Naive thymus-derived CD4-positive, alpha-beta T cell (primary cell): ENCODE measurements at regions not wholly inside any gene's neighbourhood (a gene's known extent, or its start where the extent isn't known, plus 50 kb on each side); places are given as distances from the start of the nearest gene placed in this dataset.

Source experiments
- ATAC-seq: fragments of 150-1000 bp; cut with Tn5 transposase; 2 replicates; pipeline ENCODE4 v1.10.0; 2021; ENCODE audit warnings: mild to moderate bottlenecking, moderate library complexity
- CTCF ChIA-PET: fragments of 350-600 bp; sonication (Branson Sonifier 250); formaldehyde crosslinking; loops from one replicate; lab custom pipeline; 2021; ENCODE audit warnings: antibody characterized with exemption; lab: Charles Lee
- POLR2A ChIA-PET: fragments of 350-600 bp; sonication (Branson Sonifier 250); formaldehyde crosslinking; loops from one replicate; lab custom pipeline; 2021; ENCODE audit warnings: antibody characterized with exemption, inconsistent platforms; lab: Charles Lee
- DNase-seq, 9 donors: peaks; one replicate each; pipeline versions ENCODE4 v3.0.0 to v3.0.0-alpha.2; 2020 to 2022; ENCODE audit warnings: mixed read lengths in 1 of 9
- H3K27ac ChIP-seq: one replicate; pipeline ENCODE4 v1.7.0; 2013; ENCODE audit warnings: mild to moderate bottlenecking, low read depth, low read length, moderate library complexity
- H3K27me3 ChIP-seq, 2 donors: one replicate each; pipeline ENCODE4 v1.7.0; 2013; ENCODE audit warnings: low read length in 2 of 2, mild to moderate bottlenecking in 2 of 2, moderate library complexity in 2 of 2; ENCODE audit not compliant: control insufficient read depth in 2 of 2, insufficient read depth in 2 of 2
- H3K36me3 ChIP-seq, 3 experiments: 1 replicate in 2 of 3; 2 replicates in 1 of 3; pipeline ENCODE4 v1.7.0; 2013; ENCODE audit warnings: low read length in 3 of 3, mild to moderate bottlenecking in 3 of 3, moderate library complexity in 1 of 3; ENCODE audit not compliant: insufficient read depth in 3 of 3, control insufficient read depth in 2 of 3
- H3K4me1 ChIP-seq, 2 donors: one replicate each; pipeline ENCODE4 v1.7.0; 2013; ENCODE audit warnings: low read length in 2 of 2, mild to moderate bottlenecking in 2 of 2, moderate library complexity in 1 of 2; ENCODE audit not compliant: control insufficient read depth in 2 of 2, insufficient read depth in 2 of 2
- H3K4me3 ChIP-seq: 2 replicates; pipeline ENCODE4 v1.7.0; 2013; ENCODE audit warnings: mild to moderate bottlenecking, low read length
- H3K9me3 ChIP-seq, 3 experiments: 1 replicate in 2 of 3; 2 replicates in 1 of 3; pipeline ENCODE4 v1.7.0; 2013; ENCODE audit warnings: low read length in 3 of 3; ENCODE audit not compliant: control insufficient read depth in 2 of 3
- H3K27ac Mint-ChIP-seq, 9 donors: one replicate each; pipeline ENCODE4 v1.8.0; 2020 to 2022; ENCODE audit warnings: mixed read lengths in 9 of 9, mild to moderate bottlenecking in 8 of 9, moderate library complexity in 5 of 9, inconsistent platforms in 2 of 9
- H3K27me3 Mint-ChIP-seq, 5 donors: one replicate each; pipeline ENCODE4 v1.8.0; 2021 to 2022; ENCODE audit warnings: mixed read lengths in 5 of 5, mild to moderate bottlenecking in 1 of 5
- H3K36me3 Mint-ChIP-seq, 5 donors: one replicate each; pipeline ENCODE4 v1.8.0; 2020 to 2022; ENCODE audit warnings: mixed read lengths in 5 of 5, mild to moderate bottlenecking in 3 of 5, inconsistent platforms in 1 of 5
- H3K4me1 Mint-ChIP-seq, 7 donors: one replicate each; pipeline ENCODE4 v1.8.0; 2020 to 2022; ENCODE audit warnings: mixed read lengths in 7 of 7, mild to moderate bottlenecking in 3 of 7, inconsistent platforms in 1 of 7
- H3K4me3 Mint-ChIP-seq, 10 donors: one replicate each; pipeline ENCODE4 v1.8.0; 2020 to 2022; ENCODE audit warnings: mild to moderate bottlenecking in 10 of 10, mixed read lengths in 10 of 10, moderate library complexity in 6 of 10, inconsistent platforms in 2 of 10
- H3K9me3 Mint-ChIP-seq, 11 donors: one replicate each; pipeline ENCODE4 v1.8.0; 2020 to 2022; ENCODE audit warnings: mixed read lengths in 11 of 11, mild to moderate bottlenecking in 4 of 11, inconsistent platforms in 1 of 11, moderate library complexity in 1 of 11
- intact Hi-C, 2 donors: fragments of 100-400 bp; cut with micrococcal nuclease; formaldehyde crosslinking; loops; one replicate each; pipeline ENCODE4 v1.15.1; 2023

DNA sequence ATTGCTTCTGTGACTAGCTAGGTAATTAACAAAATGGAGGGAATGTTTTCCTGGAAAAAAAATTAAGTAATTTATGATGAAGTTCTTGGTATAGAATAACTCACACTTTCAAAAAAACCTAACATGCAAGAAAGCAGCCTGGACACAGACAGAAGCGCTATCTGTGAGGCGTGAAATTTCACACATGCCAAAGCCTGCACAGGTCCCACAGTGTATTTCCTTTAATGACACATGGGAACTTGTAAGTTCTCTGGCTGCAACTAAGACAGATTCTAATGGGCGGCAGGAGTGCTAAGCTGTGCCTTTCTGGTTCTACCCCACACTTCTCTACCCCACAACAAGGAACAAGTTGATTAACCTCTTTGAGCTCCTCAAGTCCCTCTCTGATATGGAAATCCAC is 84.9 kb upstream of the NEO1 start:
- Mint-ChIP-seq H3K27ac (no peak overlapping the region), H3K4me1 (peaks cover 0 to 23% (median 0%) of the 10 kb centered on the region in 7 donors), H3K36me3 (peaks cover 0 to 3% (median 0%) of the 10 kb centered on the region in 5 donors), H3K9me3 (peaks cover 0 to 16% (median 4%) of the 10 kb centered on the region in 11 donors), H3K4me3 (no peak overlapping the region), H3K27me3 (peaks cover 31 to 40% (median 34%) of the 10 kb centered on the region in 5 donors)
- Histone ChIP-seq H3K9me3 (no peaks in the 10 kb centered on the region), H3K4me1 (peaks cover 0 to 5% of the 10 kb centered on the region in 2 donors), H3K27me3 (peaks cover 0 to 3% of the 10 kb centered on the region in 2 donors), H3K27ac (no peak overlapping the region), H3K4me3 (no peak overlapping the region), H3K36me3 (no peaks in the 10 kb centered on the region)
- intact Hi-C loops: no loop called here
- POLR2A ChIA-PET: no interaction called here
- ATAC-seq: peak; percentile 71
- CTCF ChIA-PET: no interaction called here
- no peak for DNase-seq

DNA sequence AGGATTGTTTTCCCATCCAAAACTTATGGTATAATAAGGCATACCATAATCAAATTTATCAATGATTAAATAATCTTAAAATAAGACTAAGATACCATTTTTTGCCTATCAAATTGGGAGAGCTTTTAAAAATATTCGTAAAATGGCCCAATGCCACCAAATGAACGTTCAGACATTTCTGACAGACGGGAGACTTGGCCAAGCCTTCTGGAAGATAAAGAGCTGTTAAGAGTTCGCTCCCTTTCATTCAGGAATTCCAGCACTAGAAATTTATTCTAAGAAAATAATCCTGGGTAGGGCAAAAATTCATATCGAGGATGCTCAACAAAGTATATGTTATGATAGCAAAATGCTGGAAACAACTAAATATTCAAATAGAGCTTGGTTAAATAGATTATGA is 85.6 kb upstream of the NEO1 start:
- Mint-ChIP-seq H3K9me3 (peaks cover 0 to 19% (median 9%) of the 10 kb centered on the region in 11 donors), H3K4me3 (no peak overlapping the region), H3K27me3 (peaks cover 27 to 40% (median 34%) of the 10 kb centered on the region in 5 donors), H3K27ac (no peak overlapping the region), H3K36me3 (peaks cover 0 to 3% (median 0%) of the 10 kb centered on the region in 5 donors), H3K4me1 (peaks cover 0 to 30% (median 0%) of the 10 kb centered on the region in 7 donors)
- H3K27me3 ChIP-seq: peaks cover 0 to 3% of the 10 kb centered on the region in 2 donors
- H3K36me3 ChIP-seq: no peaks in the 10 kb centered on the region
- CTCF ChIA-PET: interaction anchor here (1.1 kb wide), 1 partner anchor 363 kb away, joined by 3 read pairs; no protein-coding TSS in a partner anchor
- no peaks in the 10 kb centered on the region for H3K9me3 ChIP-seq
- ATAC-seq (no peak), DNase-seq (no peak)
- intact Hi-C loops: no loop called here
- H3K27ac ChIP-seq: no peak overlapping the region
- POLR2A ChIA-PET: interaction anchor here (0.6 kb wide), 1 partner anchor 212 kb away, joined by 4 read pairs; no protein-coding TSS in a partner anchor
- peaks cover 0 to 9% of the 10 kb centered on the region in 2 donors for H3K4me1 ChIP-seq
- no peak overlapping the region for H3K4me3 ChIP-seq

DNA sequence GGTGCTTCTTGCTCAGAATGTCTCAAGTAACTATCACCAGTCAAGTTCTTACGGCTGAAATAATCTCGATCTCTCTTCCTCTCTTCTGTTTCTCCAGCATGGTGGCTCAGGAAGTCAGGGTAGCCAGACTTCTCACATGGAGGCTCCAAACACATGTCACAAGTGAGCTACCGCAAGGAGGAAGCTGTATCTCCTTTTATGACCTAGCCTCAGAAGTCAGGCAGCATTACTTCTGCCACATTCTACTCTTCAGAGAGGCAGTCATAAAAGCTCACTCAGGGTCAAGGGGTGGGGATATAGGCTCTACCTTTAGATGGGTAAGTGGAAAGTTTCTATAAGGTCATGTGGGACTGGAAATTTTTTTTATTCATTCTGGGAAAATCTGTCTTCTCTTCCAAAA is 86.6 kb upstream of the NEO1 start:
- DNase-seq: no peak
- no peak overlapping the region for H3K27ac Mint-ChIP-seq
- H3K4me3 ChIP-seq: no peak overlapping the region
- intact Hi-C loops: no loop called here
- ChIA-PET CTCF (interaction anchor here (1.1 kb wide), 1 partner anchor 362 kb away, joined by 3 read pairs; no protein-coding TSS in a partner anchor), POLR2A (no interaction called here)
- H3K9me3 ChIP-seq: no peaks in the 10 kb centered on the region
- H3K27ac ChIP-seq: no peak overlapping the region
- peaks cover 0 to 19% (median 9%) of the 10 kb centered on the region in 11 donors for H3K9me3 Mint-ChIP-seq
- peaks cover 0 to 3% of the 10 kb centered on the region in 2 donors for H3K27me3 ChIP-seq
- H3K4me1 ChIP-seq: peaks cover 0 to 9% of the 10 kb centered on the region in 2 donors
- peaks cover 17 to 30% (median 26%) of the 10 kb centered on the region in 5 donors for H3K27me3 Mint-ChIP-seq
- H3K4me1 Mint-ChIP-seq: peaks cover 0 to 26% (median 0%) of the 10 kb centered on the region in 7 donors
- no peak for ATAC-seq
- peaks cover 0 to 3% (median 0%) of the 10 kb centered on the region in 5 donors for H3K36me3 Mint-ChIP-seq
- no peaks in the 10 kb centered on the region for H3K36me3 ChIP-seq
- no peak overlapping the region for H3K4me3 Mint-ChIP-seq

DNA sequence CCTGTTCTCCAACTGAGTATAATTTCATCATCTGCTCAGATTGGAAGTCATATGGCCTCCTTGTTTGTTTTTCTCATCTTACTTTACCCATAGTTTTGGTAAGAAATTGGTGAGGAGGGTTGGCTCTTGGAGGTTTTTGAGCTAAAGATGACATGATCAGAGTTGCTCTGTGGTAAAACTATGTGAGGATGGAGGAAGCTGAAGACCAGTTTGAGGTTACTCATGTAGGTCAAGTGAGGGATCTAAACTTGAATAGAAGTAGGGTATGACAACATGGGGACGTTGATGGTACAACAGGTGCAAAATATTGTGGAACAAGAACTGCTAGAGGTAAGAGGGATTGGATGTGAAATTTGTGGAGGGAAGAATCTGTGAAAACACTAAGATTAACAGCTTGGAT is 87.7 kb upstream of the NEO1 start:
- POLR2A ChIA-PET: no interaction called here
- Mint-ChIP-seq H3K9me3 (peaks cover 0 to 19% (median 9%) of the 10 kb centered on the region in 11 donors), H3K4me1 (peaks cover 0 to 26% (median 0%) of the 10 kb centered on the region in 7 donors), H3K36me3 (peaks cover 0 to 3% (median 0%) of the 10 kb centered on the region in 5 donors), H3K4me3 (no peak overlapping the region), H3K27ac (no peak overlapping the region), H3K27me3 (peaks cover 14 to 24% (median 20%) of the 10 kb centered on the region in 5 donors)
- Histone ChIP-seq H3K27me3 (peaks cover 0 to 2% of the 10 kb centered on the region in 2 donors), H3K4me3 (no peak overlapping the region), H3K36me3 (no peaks in the 10 kb centered on the region), H3K9me3 (no peaks in the 10 kb centered on the region), H3K27ac (no peak overlapping the region), H3K4me1 (peaks cover 0 to 9% of the 10 kb centered on the region in 2 donors)
- intact Hi-C loops: no loop called here
- no peak for DNase-seq
- no peak for ATAC-seq
- CTCF ChIA-PET: no interaction called here

DNA sequence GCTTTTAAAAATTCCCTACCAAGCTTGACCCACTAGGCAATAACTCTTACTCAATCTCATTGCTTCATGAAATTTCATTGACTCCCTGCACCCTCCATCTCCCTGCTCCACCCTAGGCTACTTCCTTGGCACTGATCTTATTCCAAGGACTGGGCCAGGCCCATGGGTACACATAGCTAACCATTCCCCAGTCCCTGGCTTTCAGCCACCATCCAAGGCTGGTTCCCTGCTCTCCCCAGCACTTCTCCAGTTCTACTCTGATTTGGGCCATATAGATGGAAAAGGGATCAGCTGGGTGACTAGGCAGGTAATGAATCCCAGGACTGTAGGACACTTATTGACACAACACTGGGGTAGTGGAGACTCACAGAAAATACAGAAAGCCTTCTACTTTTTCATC is 88.1 kb upstream of the NEO1 start:
- Mint-ChIP-seq H3K36me3 (peaks cover 0 to 3% (median 0%) of the 10 kb centered on the region in 5 donors), H3K9me3 (peaks cover 0 to 19% (median 9%) of the 10 kb centered on the region in 11 donors), H3K4me3 (no peak overlapping the region), H3K27me3 (peaks cover 14 to 22% (median 20%) of the 10 kb centered on the region in 5 donors), H3K4me1 (peaks cover 0 to 26% (median 0%) of the 10 kb centered on the region in 7 donors), H3K27ac (no peak overlapping the region)
- ChIA-PET CTCF (no interaction called here), POLR2A (no interaction called here)
- Histone ChIP-seq H3K27ac (no peak overlapping the region), H3K4me3 (no peak overlapping the region), H3K27me3 (no peaks in the 10 kb centered on the region), H3K36me3 (no peaks in the 10 kb centered on the region), H3K9me3 (no peaks in the 10 kb centered on the region), H3K4me1 (peaks cover 0 to 9% of the 10 kb centered on the region in 2 donors)
- intact Hi-C loops: no loop called here
- DNase-seq (no peak), ATAC-seq (no peak)

DNA sequence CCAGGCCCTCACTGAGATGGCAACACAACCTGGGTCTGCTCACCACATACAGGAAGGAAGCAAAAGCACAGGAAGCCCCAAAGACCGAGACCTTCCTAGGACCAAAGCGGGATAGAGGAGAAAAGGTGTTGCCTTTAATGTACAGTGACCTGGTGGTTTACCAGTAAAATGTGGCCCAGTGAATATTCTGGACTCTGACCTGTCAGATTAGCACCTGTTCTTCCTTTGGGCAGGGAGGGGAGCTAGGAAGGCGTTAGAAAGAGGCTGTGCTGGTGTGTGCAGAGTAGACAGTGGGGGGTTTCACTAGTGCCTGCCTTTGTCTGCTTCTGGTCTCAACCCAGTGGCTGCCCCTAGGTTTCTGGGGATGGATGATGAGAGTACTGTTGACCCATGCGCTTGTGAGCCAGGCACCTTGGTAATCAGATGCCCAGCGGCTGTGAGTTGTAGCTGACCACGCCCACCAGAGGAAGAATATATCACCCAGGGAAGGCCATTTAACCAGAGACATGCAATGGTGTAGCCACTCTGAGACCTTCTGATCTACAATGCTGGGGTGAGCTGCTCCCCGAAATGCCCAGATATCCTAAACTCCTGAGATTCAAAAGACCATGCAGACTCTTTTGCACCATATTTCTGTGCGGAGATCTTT is 90.1 kb upstream of the NEO1 start:
- peaks cover 0 to 26% (median 0%) of the 10 kb centered on the region in 7 donors for H3K4me1 Mint-ChIP-seq

More for the DNA sequence above, 90.1 kb upstream of the NEO1 start:
- ATAC-seq (no peak), DNase-seq (no peak)
- Mint-ChIP-seq H3K27me3 (peaks cover 9 to 22% (median 19%) of the 10 kb centered on the region in 5 donors), H3K9me3 (peaks cover 0 to 19% (median 9%) of the 10 kb centered on the region in 11 donors), H3K36me3 (peaks cover 0 to 3% (median 0%) of the 10 kb centered on the region in 5 donors), H3K4me3 (no peak overlapping the region), H3K27ac (no peak overlapping the region)
- ChIA-PET CTCF (no interaction called here), POLR2A (no interaction called here)
- Histone ChIP-seq H3K36me3 (no peaks in the 10 kb centered on the region), H3K27me3 (no peaks in the 10 kb centered on the region), H3K4me1 (peaks cover 0 to 9% of the 10 kb centered on the region in 2 donors), H3K27ac (no peak overlapping the region), H3K4me3 (no peak overlapping the region), H3K9me3 (no peaks in the 10 kb centered on the region)
- intact Hi-C loops: no loop called here
